ENCODE measurements at regions not wholly inside any gene's neighbourhood (a gene's known extent, or its start where the extent isn't known, plus 50 kb on each side); places are given as distances from the start of the nearest gene placed in this dataset.
"Not testable (repeated sequence)": the region's sequence is repeated elsewhere in the genome, so short reads cannot be mapped to it uniquely, and the experiment has no call there.

DNA sequence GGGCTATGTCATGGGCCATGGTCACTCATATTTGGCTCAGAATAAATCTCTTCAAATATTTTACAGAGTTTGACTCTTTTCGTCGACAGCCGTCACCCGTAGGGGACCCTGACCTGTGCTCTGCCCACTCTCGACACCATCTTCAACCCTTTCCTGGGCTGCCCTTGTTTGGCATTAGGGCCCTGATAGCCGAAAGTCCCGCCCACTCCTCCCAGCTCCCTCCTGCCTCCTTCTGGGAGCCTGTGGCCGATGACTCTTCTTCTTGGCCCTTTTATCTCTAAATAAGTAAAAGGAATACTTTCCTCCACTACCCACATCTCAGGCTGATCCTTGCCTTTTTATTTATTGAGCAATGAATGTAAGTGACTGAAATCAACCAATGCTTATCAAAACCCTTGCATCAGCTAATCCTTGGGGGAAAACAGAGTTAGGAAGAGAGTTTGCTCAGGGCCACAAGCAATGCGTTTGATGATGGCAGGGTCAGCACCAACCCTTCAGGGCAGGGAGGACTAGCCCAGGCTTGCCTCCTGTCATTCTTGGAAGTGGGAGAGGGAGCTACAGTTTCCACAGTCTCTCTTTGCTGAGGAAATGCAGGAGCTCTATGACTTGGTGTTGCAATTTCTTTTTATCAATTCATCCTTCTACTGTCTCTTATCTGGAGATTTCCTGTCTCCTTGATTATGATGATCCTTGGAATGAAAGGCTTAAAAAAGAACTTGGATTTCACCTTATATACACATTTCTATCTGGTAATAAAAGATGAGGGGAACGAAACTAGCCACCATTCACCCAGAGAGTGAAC, 218.2 kb upstream of the PODXL start:
- DNase-seq, result no peak

DNA sequence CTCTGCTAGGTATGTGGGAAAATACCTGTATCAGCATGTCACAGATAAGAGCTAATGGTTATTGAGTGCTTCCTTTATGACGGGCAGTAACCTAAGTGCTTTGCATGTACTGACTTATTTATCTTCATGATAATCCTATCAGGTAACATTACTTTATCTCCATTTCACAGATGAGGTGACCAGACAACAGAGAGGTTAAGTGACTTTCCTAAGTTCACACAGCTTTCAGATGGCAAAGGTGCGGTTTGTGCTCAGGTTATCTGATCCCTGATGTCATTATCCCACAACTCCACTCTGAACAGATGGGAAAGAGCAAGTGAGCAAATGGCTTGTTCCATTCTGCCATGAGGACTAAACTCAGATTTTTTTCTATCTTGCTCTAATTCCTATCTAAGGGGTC, 217.0 kb upstream of the PODXL start:
- no peak for DNase-seq

DNA sequence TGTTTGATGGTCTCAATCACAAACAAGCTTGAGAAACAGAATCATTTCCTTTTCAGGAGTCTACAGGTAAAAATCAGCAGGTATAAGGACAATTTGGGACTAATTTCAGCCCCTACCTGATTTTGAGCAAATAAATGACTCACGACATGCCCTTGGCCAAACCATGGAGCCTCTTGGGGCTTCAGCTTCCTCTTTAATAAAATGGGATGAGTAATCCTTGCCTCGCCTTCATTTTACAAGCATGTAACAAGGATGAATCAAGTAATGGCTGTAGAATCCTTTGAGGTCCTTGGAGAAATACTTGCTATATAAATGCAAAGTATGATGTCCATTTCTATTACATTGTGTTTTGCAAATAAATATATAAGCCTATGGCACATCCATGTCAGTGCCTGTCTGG, 212.8 kb upstream of the PODXL start:
- DNase-seq, result no peak

GRCh38 chr7:131767591-131767990, 211.2 kb upstream of the PODXL start:
- no peak for DNase-seq

GRCh38 chr7:131765575-131765974, 209.1 kb upstream of the PODXL start:
- no peak for DNase-seq

GRCh38 chr7:131764143-131764775, 207.8 kb upstream of the PODXL start:
- no peak for DNase-seq

GRCh38 chr7:131762753-131763152, 206.3 kb upstream of the PODXL start:
- DNase-seq, result no peak

GRCh38 chr7:131755801-131756200, 199.4 kb upstream of the PODXL start:
- DNase-seq, result not testable (repeated sequence)

- peak; percentile 36 for DNase-seq
Observed at GRCh38 chr7:131753620-131754222, 197.3 kb upstream of the PODXL start.

- peak; percentile 74 for DNase-seq
Observed at GRCh38 chr7:131747658-131748232, 191.3 kb upstream of the PODXL start.

DNA sequence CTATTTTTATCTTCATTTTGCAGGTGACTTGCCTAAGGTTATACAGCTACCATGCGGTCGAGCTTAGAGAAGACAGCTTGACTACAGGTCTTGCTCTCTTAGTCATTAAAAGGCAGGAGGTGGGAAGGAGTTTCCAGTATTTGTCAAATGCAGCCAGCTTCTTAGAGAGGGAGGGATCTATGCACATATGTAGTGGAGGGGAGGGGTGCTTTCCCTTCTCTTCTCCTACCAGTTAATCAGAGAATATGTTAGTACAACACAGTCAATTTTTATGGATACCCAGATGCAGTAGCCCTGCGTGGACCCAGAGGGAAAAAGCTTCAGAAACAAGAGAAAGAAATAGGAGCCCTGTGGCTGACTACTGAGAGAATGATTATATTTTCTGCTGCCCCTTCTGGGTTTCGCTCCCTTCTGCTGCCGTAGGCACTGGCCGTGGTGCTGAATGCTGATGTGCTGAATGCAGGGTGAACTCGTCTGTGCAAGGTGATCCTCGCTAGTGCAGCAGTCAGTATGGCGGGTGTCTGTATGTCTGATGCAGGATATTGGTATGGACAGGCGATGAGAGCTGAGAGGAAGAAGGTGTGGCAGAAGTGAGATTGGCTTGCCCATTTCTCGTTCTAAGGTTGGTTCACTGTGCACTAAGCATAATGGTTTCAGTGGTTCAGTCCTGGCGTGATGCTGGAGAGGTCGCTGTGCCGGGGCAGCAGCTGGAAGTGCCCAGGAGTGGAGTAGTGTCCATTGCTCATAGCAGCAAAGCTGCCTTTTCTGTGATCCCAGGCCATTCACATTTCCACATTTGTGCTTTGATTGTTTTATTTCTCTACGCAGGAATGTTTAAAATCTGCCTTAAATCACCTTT, 189.2 kb upstream of the PODXL start:
- DNase-seq, result no peak

GRCh38 chr7:131741446-131741845, 185.0 kb upstream of the PODXL start:
- DNase-seq, result no peak

- DNase-seq, result peak; percentile 68
Observed at GRCh38 chr7:131737746-131738465, 181.5 kb upstream of the PODXL start.

- no peak for DNase-seq
Observed at GRCh38 chr7:131735101-131735500, 178.7 kb upstream of the PODXL start.

GRCh38 chr7:131733604-131734003, 177.2 kb upstream of the PODXL start:
- DNase-seq, result no peak

GRCh38 chr7:131727189-131727588, 170.8 kb upstream of the PODXL start:
- no peak for DNase-seq

GRCh38 chr7:131726686-131727085, 170.3 kb upstream of the PODXL start:
- DNase-seq, result no peak

DNA sequence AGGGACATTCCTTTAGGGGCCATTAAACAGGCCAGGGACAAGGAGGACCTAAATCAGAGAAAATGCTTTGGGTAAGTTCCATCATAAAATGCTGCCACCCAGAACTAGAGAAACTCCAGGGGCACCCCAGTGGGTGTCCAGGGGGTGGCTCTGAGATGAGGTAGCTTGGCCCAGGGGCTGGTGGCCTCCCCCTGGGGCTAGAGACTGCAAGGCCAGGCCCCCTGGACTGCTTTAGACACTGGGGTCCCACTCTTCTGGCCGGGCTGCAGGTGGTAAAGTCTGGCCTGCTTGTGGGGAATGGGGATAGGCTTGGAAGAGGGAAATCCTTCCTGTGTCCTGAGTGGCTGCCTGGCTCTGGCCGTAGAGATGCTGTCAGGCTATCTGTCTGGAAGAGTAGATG, 169.6 kb upstream of the PODXL start:
- no peak for DNase-seq

DNA sequence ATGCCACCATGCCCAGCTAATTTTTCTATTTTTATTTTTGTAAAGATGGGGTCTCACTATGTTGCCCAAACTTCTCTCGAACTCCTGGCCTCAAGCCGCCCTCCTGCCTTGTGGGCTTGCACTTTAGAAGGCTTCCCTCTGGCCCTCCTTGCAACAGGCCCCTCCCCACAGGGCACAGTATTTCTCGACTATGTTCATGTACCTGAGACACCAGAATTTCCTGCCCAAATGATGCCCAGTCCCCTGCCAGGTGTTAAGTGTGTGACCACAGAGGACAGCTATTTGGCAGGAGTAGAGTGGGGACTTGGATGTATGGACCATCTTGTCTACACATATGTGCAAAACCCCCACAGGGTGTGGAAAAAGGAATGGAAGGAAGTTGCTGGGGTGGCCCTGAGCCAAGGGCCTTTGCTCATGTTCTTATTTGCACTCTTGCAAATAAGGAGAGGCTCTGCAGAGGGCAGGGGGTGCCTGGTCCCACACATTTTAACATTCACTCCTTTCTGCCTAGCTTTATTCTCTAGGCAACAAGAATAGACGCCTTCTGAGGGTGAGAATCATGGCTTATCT, 168.4 kb upstream of the PODXL start:
- DNase-seq, result no peak

DNA sequence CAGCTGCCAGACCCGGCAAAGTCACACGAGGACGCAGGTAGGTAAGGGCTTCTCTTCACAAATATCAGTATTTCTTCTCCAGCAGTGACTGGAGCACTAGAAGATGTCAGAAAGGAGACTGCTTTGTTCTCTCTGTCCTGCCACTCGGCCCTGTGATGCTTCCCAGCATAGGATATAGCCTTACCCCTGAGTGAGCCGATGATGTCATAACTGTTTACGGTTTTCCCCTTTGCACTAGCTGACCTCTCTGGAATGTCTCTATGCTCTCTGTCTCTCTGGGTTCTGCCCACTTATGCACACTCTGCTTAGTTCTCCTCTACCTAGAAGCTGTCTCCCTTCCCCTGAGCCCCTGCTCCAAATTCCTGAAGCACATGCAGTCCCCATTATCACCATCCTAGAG, 167.5 kb upstream of the PODXL start:
- no peak for DNase-seq

- no peak for DNase-seq
Observed at GRCh38 chr7:131722371-131722770, 165.9 kb upstream of the PODXL start.

DNA sequence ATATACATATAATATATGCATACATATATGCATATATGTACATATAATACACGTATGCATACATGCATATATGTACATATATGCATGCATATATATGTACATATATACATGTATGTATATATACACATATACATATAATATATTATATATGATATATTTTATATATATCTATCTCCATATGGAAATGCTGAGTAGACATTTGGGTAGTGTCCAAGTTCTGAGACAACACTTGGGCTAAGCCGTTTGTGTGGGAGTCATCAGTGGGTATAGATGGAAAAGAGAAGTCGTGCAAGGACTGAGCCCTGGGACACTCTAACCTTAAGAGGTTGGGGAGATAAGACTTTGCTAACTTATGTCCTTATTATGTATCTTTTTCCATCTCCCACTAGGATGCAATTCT, 165.2 kb upstream of the PODXL start:
- DNase-seq, result no peak

Measured in NCI-H69 (cell line).